ENCODE measurements at regions not wholly inside any gene's neighbourhood (a gene's known extent, or its start where the extent isn't known, plus 50 kb on each side); places are given as distances from the start of the nearest gene placed in this dataset.

DNA sequence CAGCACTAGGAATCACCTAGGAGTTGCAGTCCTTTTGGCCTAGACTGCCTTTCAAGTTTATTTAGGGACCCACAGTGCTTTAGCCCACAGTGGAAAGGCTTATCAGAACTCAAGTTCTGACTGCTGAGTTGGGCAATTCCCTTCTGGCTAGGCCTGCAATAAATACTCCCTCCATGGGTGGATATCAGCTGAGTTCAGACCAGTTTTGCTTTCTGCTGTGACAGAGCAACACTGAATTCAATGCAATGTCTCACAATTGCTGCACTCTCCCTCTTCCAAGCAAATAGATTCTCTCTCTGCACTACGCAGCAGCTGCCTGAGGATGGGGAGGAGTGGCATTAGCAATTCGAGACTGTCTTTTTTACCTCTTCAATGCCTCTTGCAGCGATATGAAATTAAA lies 1153.3 kb downstream of the SORCS1 start:
- no CpG with 5 or more reads among the region's 3 CpGs for WGBS (ENCODE audit: insufficient coverage, insufficient read length)
- no peaks in the 10 kb centered on the region for H3K9me3 ChIP-seq (ENCODE audit: control insufficient read depth, insufficient read depth, low read length)

DNA sequence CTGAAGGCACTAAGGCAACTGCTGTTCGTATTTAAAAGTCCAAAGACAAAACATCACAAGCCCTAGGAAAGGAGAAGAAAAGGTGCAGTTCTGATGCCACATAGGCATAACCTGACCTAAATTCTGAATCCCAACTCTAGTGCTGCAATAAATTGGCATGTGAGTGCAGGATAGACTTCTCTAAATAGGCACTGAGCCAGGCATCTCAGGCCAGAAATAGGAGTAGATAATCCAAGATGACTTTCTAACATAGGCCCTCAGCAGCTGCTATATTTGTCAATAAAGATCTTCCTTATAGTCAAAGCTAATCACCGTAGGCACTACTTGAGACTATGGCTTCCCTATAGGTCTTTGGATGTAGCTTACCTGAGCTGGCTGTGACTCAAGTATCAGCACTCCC lies 1163.8 kb downstream of the SORCS1 start:
- H3K4me3 ChIP-seq (ENCODE audit: low read length), result no peak overlapping the region
- H3K36me3 ChIP-seq (ENCODE audit: control insufficient read depth, insufficient read depth, low read length), result no peaks in the 10 kb centered on the region
- DNase-seq (ENCODE audit: low read depth, low spot score), result no peak
- no peaks in the 10 kb centered on the region for H3K9me3 ChIP-seq (ENCODE audit: control insufficient read depth, insufficient read depth, low read length)
- no CpG with 5 or more reads among the region's 2 CpGs for WGBS (ENCODE audit: insufficient coverage, insufficient read length)
- H3K27ac ChIP-seq (ENCODE audit: low read length), result no peak overlapping the region
- H3K27me3 ChIP-seq (ENCODE audit: control insufficient read depth, insufficient read depth, low read length), result no peaks in the 10 kb centered on the region
- H3K4me1 ChIP-seq (ENCODE audit: control insufficient read depth, insufficient read depth, low read length), result no peaks in the 10 kb centered on the region

More for the DNA sequence above, 1153.3 kb downstream of the SORCS1 start:
- Histone ChIP-seq H3K27ac (ENCODE audit: low read length) (no peak overlapping the region), H3K4me3 (ENCODE audit: low read length) (no peak overlapping the region), H3K36me3 (ENCODE audit: control insufficient read depth, insufficient read depth, low read length) (no peaks in the 10 kb centered on the region), H3K27me3 (ENCODE audit: control insufficient read depth, insufficient read depth, low read length) (no peaks in the 10 kb centered on the region), H3K4me1 (ENCODE audit: control insufficient read depth, insufficient read depth, low read length) (peaks cover 4% of the 10 kb centered on the region)
- DNase-seq (ENCODE audit: low read depth, low spot score), result no peak

DNA sequence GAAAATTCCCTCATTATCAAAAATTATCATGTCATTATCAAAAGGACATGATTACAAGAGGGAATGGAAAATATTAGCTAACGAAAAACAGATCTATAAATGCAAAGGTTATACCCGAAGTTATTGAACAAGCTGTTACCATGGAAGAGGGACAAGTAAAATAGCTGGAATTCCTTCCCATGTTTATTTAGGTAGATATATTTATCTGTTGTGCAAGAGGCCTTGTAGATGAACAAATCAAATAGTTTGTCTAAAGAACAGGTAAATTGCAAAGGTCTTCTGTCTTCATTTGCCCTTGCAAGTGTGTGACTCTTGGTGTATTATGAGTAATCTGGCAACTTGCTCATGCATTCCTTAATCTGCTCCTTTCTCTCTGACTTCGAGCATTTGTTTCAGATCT lies 1170.9 kb downstream of the SORCS1 start:
- no peak for DNase-seq (ENCODE audit: low read depth, low spot score)
- Histone ChIP-seq H3K4me1 (ENCODE audit: control insufficient read depth, insufficient read depth, low read length) (no peaks in the 10 kb centered on the region), H3K27me3 (ENCODE audit: control insufficient read depth, insufficient read depth, low read length) (no peaks in the 10 kb centered on the region), H3K36me3 (ENCODE audit: control insufficient read depth, insufficient read depth, low read length) (no peaks in the 10 kb centered on the region), H3K9me3 (ENCODE audit: control insufficient read depth, insufficient read depth, low read length) (no peaks in the 10 kb centered on the region), H3K27ac (ENCODE audit: low read length) (no peak overlapping the region), H3K4me3 (ENCODE audit: low read length) (no peak overlapping the region)
- no CpG with 5 or more reads among the region's 3 CpGs for WGBS (ENCODE audit: insufficient coverage, insufficient read length)

DNA sequence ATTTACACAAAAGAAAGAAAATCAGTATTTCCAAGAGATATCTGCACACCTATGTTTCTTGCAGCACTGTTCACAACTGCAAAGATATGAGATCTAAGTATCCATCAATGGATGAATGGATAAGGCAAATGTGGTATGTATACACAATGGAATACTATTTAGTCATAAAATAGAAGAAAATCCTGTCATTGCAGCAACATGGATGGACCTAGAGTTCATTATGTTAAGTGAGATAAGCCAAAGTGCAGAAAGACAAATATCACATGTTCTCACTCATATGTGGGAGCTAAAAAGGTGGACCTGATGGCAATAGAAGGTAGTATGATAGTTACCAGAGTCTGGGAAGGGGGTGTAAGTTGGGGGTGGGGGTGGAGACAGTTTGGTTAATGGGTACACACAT lies 1171.6 kb downstream of the SORCS1 start:
- H3K36me3 ChIP-seq (ENCODE audit: control insufficient read depth, insufficient read depth, low read length), result no peaks in the 10 kb centered on the region
- no peak for DNase-seq (ENCODE audit: low read depth, low spot score)
- no peaks in the 10 kb centered on the region for H3K9me3 ChIP-seq (ENCODE audit: control insufficient read depth, insufficient read depth, low read length)
- no peaks in the 10 kb centered on the region for H3K27me3 ChIP-seq (ENCODE audit: control insufficient read depth, insufficient read depth, low read length)
- no peak overlapping the region for H3K27ac ChIP-seq (ENCODE audit: low read length)
- H3K4me1 ChIP-seq (ENCODE audit: control insufficient read depth, insufficient read depth, low read length), result no peaks in the 10 kb centered on the region
- no peak overlapping the region for H3K4me3 ChIP-seq (ENCODE audit: low read length)

DNA sequence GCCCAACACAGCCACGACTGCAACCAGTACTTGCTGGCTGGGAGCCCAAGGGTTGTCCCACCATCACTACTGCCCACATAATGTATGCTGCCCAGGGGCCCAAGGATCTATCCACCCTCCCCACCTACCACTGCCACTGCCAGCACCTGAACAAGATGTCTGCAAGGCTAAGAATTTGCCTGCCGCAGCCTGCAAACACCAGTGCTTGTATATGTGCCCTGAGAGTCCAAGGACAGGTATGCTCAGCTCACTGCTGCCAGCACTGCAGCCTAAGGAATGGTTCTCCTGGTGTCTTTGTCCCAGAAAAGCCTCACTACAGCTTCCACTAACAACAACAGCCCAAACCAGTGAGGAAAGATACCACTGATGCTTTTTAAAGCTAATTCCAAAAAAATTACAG lies 1174.0 kb downstream of the SORCS1 start:
- WGBS (ENCODE audit: insufficient coverage, insufficient read length), result no CpG with 5 or more reads among the region's 2 CpGs
- DNase-seq (ENCODE audit: low read depth, low spot score), result no peak
- H3K9me3 ChIP-seq (ENCODE audit: control insufficient read depth, insufficient read depth, low read length), result no peaks in the 10 kb centered on the region
- no peak overlapping the region for H3K27ac ChIP-seq (ENCODE audit: low read length)
- H3K27me3 ChIP-seq (ENCODE audit: control insufficient read depth, insufficient read depth, low read length), result no peaks in the 10 kb centered on the region
- H3K36me3 ChIP-seq (ENCODE audit: control insufficient read depth, insufficient read depth, low read length), result no peaks in the 10 kb centered on the region
- H3K4me1 ChIP-seq (ENCODE audit: control insufficient read depth, insufficient read depth, low read length), result no peaks in the 10 kb centered on the region
- no peak overlapping the region for H3K4me3 ChIP-seq (ENCODE audit: low read length)

DNA sequence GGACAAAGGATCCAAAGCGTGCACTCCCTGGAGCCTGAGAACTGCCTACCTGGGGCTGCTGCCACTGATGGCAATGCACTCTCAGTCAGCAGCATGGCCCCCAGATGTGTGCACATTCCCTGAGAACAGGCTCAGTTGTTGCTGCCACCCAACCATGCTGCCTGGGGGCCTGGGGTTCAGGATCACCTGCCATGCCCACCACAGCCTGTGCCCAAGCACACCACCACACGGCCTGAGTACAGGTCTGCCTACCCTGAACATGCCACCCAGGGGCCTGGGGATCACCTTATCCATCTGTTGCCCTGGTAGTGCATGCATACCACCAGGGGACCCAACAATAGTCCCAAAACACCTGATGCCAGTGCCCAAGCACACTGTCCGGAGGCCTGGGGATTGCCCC lies 1174.5 kb downstream of the SORCS1 start:
- no peak overlapping the region for H3K4me3 ChIP-seq (ENCODE audit: low read length)
- no peaks in the 10 kb centered on the region for H3K36me3 ChIP-seq (ENCODE audit: control insufficient read depth, insufficient read depth, low read length)
- H3K27me3 ChIP-seq (ENCODE audit: control insufficient read depth, insufficient read depth, low read length), result no peaks in the 10 kb centered on the region
- no peaks in the 10 kb centered on the region for H3K4me1 ChIP-seq (ENCODE audit: control insufficient read depth, insufficient read depth, low read length)
- DNase-seq (ENCODE audit: low read depth, low spot score), result no peak
- no peaks in the 10 kb centered on the region for H3K9me3 ChIP-seq (ENCODE audit: control insufficient read depth, insufficient read depth, low read length)
- no peak overlapping the region for H3K27ac ChIP-seq (ENCODE audit: low read length)
- no CpG with 5 or more reads among the region's 3 CpGs for WGBS (ENCODE audit: insufficient coverage, insufficient read length)

DNA sequence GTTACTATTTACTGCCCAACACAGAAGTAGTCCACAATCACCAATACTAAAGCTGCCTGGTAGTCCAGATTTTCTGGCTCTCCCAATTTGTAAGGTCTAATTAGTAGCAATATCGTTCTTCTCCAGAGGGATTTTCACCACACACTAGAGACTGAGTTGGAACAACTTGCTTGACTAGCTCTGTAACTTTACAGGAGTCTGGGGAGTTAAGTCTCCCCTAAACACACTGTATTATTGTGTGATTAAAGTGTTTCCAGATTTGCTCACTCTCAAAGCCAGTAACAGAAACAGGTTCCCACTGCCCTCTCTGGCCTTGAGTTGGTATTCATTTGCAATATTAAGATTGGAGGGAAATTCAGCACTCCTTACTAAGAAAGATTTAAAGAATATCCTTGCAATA lies 1175.7 kb downstream of the SORCS1 start:
- no peak for DNase-seq (ENCODE audit: low read depth, low spot score)
- Histone ChIP-seq H3K4me1 (ENCODE audit: control insufficient read depth, insufficient read depth, low read length) (no peaks in the 10 kb centered on the region), H3K4me3 (ENCODE audit: low read length) (no peak overlapping the region), H3K9me3 (ENCODE audit: control insufficient read depth, insufficient read depth, low read length) (no peaks in the 10 kb centered on the region), H3K27me3 (ENCODE audit: control insufficient read depth, insufficient read depth, low read length) (no peaks in the 10 kb centered on the region), H3K27ac (ENCODE audit: low read length) (no peak overlapping the region), H3K36me3 (ENCODE audit: control insufficient read depth, insufficient read depth, low read length) (no peaks in the 10 kb centered on the region)
- no CpG with 5 or more reads among the region's 1 CpG for WGBS (ENCODE audit: insufficient coverage, insufficient read length)

DNA sequence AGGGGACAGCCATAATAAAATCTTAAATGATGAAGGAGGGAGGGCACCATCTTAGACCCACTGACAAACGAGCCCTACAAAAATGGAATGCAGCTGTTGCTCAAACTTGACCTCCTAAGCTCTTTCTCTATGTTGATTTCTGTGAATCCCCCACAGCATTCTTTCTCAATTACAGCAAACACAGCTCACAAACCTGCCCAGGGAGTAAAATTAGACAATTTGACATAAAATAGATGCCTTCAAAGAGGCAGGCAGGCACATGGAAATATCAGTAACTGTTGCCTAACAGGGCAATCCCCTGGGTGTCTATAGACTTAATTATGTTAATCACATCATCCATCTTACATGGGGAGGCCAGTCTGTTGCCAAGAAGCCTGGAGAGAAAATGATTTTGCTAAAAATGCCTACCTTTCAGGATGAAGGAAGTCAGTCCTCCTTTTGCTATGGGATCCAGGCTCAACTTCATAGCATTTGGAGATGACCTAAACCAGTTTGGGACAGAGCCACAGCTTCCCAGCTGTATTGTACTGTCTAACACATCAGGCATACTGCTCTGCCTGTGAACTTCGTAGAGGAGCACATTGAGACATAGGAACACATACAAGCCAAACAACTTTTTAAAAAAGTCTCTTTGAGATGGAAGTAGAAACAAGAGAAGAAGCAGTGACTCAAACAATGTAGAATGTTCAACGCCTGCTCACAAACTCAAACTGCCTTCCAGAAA lies 1177.4 kb downstream of the SORCS1 start:
- WGBS (ENCODE audit: insufficient coverage, insufficient read length), result no CpG with 5 or more reads among the region's 3 CpGs
- Histone ChIP-seq H3K9me3 (ENCODE audit: control insufficient read depth, insufficient read depth, low read length) (no peaks in the 10 kb centered on the region), H3K27ac (ENCODE audit: low read length) (no peak overlapping the region)

DNA sequence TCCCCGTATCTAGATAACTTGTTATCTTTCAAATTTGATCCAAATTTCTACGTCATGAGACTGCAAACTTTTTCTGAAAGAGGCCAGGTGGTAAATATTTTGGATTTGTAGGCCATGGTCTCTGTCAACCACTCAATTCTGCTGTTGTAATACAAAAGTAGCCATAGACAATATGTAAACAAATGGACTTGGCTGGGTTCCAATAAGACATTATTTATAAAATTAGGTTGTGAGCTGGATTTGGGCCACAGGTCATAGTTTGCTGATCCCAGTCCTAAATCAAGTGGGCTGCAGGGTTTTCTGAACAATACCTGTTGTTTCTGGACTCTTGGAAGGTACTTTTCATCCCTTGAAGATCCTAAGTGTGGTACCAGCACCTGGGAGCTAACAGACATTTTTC lies 1178.0 kb downstream of the SORCS1 start:
- H3K27me3 ChIP-seq (ENCODE audit: control insufficient read depth, insufficient read depth, low read length), result no peaks in the 10 kb centered on the region
- no peak overlapping the region for H3K4me3 ChIP-seq (ENCODE audit: low read length)
- H3K4me1 ChIP-seq (ENCODE audit: control insufficient read depth, insufficient read depth, low read length), result no peaks in the 10 kb centered on the region
- no peaks in the 10 kb centered on the region for H3K9me3 ChIP-seq (ENCODE audit: control insufficient read depth, insufficient read depth, low read length)
- no peak for DNase-seq (ENCODE audit: low read depth, low spot score)
- H3K36me3 ChIP-seq (ENCODE audit: control insufficient read depth, insufficient read depth, low read length), result no peaks in the 10 kb centered on the region
- H3K27ac ChIP-seq (ENCODE audit: low read length), result no peak overlapping the region
- WGBS (ENCODE audit: insufficient coverage, insufficient read length), result no CpG with 5 or more reads among the region's 2 CpGs

More for the DNA sequence above, 1177.4 kb downstream of the SORCS1 start:
- Histone ChIP-seq H3K4me1 (ENCODE audit: control insufficient read depth, insufficient read depth, low read length) (no peaks in the 10 kb centered on the region), H3K27me3 (ENCODE audit: control insufficient read depth, insufficient read depth, low read length) (no peaks in the 10 kb centered on the region), H3K36me3 (ENCODE audit: control insufficient read depth, insufficient read depth, low read length) (no peaks in the 10 kb centered on the region), H3K4me3 (ENCODE audit: low read length) (no peak overlapping the region)
- no peak for DNase-seq (ENCODE audit: low read depth, low spot score)

DNA sequence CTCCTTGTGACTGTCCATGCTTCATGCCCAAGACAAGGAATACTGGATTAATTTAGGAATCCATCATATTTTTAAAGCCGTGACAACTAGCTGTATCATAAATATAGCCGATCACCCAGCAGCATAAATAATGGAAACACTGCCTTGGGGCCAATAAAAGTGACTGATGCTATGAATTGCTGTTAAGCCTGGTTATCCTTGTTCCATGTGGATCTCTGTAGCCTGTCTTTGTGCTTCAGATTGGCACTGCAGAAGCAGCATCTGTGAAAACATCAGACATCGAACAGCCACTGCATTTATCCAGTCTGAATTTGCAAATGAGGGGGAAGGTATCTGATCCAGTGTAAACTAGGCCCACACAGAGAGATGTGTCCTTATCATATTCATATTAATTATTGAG lies 1181.8 kb downstream of the SORCS1 start:
- no peaks in the 10 kb centered on the region for H3K36me3 ChIP-seq (ENCODE audit: control insufficient read depth, insufficient read depth, low read length)
- H3K9me3 ChIP-seq (ENCODE audit: control insufficient read depth, insufficient read depth, low read length), result no peaks in the 10 kb centered on the region
- no peak overlapping the region for H3K27ac ChIP-seq (ENCODE audit: low read length)
- no peaks in the 10 kb centered on the region for H3K4me1 ChIP-seq (ENCODE audit: control insufficient read depth, insufficient read depth, low read length)
- no peak overlapping the region for H3K4me3 ChIP-seq (ENCODE audit: low read length)
- no CpG with 5 or more reads among the region's 3 CpGs for WGBS (ENCODE audit: insufficient coverage, insufficient read length)
- H3K27me3 ChIP-seq (ENCODE audit: control insufficient read depth, insufficient read depth, low read length), result no peaks in the 10 kb centered on the region
- no peak for DNase-seq (ENCODE audit: low read depth, low spot score)

DNA sequence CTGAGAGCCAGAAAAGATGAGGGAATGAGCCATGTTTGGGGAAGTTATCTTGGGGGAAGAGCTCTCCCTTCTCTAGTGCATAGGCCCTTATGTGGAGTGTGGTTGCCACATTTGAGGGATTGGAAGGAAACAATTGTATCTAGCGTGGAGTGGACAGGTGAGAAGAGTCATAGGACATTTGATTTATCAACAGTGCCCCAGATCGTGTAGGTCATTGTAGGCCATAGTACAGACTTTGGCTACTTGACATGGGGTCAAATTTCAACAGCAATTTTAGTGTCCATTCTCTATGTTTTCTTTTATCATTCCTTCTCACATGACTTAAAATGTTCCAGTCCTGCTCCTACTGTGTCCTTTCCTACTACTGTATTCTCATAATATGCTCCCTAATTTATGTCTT lies 1182.8 kb downstream of the SORCS1 start:
- H3K4me1 ChIP-seq (ENCODE audit: control insufficient read depth, insufficient read depth, low read length), result no peaks in the 10 kb centered on the region
- no peak overlapping the region for H3K27ac ChIP-seq (ENCODE audit: low read length)
- H3K27me3 ChIP-seq (ENCODE audit: control insufficient read depth, insufficient read depth, low read length), result no peaks in the 10 kb centered on the region
- H3K36me3 ChIP-seq (ENCODE audit: control insufficient read depth, insufficient read depth, low read length), result no peaks in the 10 kb centered on the region
- H3K9me3 ChIP-seq (ENCODE audit: control insufficient read depth, insufficient read depth, low read length), result no peaks in the 10 kb centered on the region
- H3K4me3 ChIP-seq (ENCODE audit: low read length), result no peak overlapping the region
- no CpG with 5 or more reads among the region's 2 CpGs for WGBS (ENCODE audit: insufficient coverage, insufficient read length)
- no peak for DNase-seq (ENCODE audit: low read depth, low spot score)
